H9 (cell line): ENCODE measurements at regions not wholly inside any gene's neighbourhood (a gene's known extent, or its start where the extent isn't known, plus 50 kb on each side); places are given as distances from the start of the nearest gene placed in this dataset.

Source experiments
- DNase-seq: peaks from one replicate; pipeline ENCODE4 v3.0.0-alpha.2; 2017
- H2AFZ ChIP-seq: one replicate; pipeline ENCODE4 v1.6.1; 2013; ENCODE audit warnings: mild to moderate bottlenecking, low read length, control low read depth, moderate library complexity
- H2AK5ac ChIP-seq: 2 replicates; pipeline ENCODE4 v1.6.1; 2013; ENCODE audit warnings: low read length, control low read depth, mixed read lengths; ENCODE audit not compliant: insufficient read length
- H2BK120ac ChIP-seq: one replicate; pipeline ENCODE4 v1.6.1; 2013; ENCODE audit warnings: low read depth, mild to moderate bottlenecking, low read length, control low read depth, inconsistent platforms; ENCODE audit not compliant: poor library complexity, severe bottlenecking
- H2BK12ac ChIP-seq: 2 replicates; pipeline ENCODE4 v1.6.1; 2013; ENCODE audit warnings: low read length, control low read depth, mixed read lengths, low read depth; ENCODE audit not compliant: insufficient read length
- H2BK15ac ChIP-seq: 2 replicates; pipeline ENCODE4 v1.6.1; 2013; ENCODE audit warnings: low read depth, low read length, control low read depth
- H2BK20ac ChIP-seq: one replicate; pipeline ENCODE4 v1.6.1; 2013; ENCODE audit warnings: low read depth, mild to moderate bottlenecking, low read length, control low read depth, inconsistent platforms; ENCODE audit not compliant: poor library complexity, severe bottlenecking
- H2BK5ac ChIP-seq: 2 replicates; pipeline ENCODE4 v1.6.1; 2013; ENCODE audit warnings: low read length, control low read depth, mixed read lengths; ENCODE audit not compliant: insufficient read length
- H3K14ac ChIP-seq: 2 replicates; pipeline ENCODE4 v1.6.1; 2013; ENCODE audit warnings: low read length, control low read depth; ENCODE audit not compliant: insufficient read depth
- H3K18ac ChIP-seq: 2 replicates; pipeline ENCODE4 v1.6.1; 2013; ENCODE audit warnings: low read depth, mild to moderate bottlenecking, mixed read lengths, low read length, control low read depth; ENCODE audit not compliant: insufficient read length
- H3K23ac ChIP-seq: 2 replicates; pipeline ENCODE4 v1.6.1; 2013; ENCODE audit warnings: low read length, control low read depth, mixed read lengths, low read depth; ENCODE audit not compliant: insufficient read length
- H3K23me2 ChIP-seq: 2 replicates; pipeline ENCODE4 v1.6.1; 2013; ENCODE audit warnings: low read depth, mild to moderate bottlenecking, mixed read lengths, low read length, control low read depth; ENCODE audit not compliant: insufficient read length, poor library complexity, severe bottlenecking
- H3K27ac ChIP-seq: 2 replicates; pipeline ENCODE4 v1.5.1; 2013; ENCODE audit warnings: low read length, control low read depth, mixed read lengths, low read depth; ENCODE audit not compliant: insufficient read length
- H3K27me3 ChIP-seq: 2 replicates; pipeline ENCODE4 v1.6.1; 2013; ENCODE audit warnings: low read length, control low read depth, inconsistent platforms; ENCODE audit not compliant: insufficient read depth
- H3K4ac ChIP-seq: 2 replicates; pipeline ENCODE4 v1.6.1; 2013; ENCODE audit warnings: low read depth, mild to moderate bottlenecking, control low read depth, inconsistent platforms, low read length, moderate library complexity
- H3K4me1 ChIP-seq: 2 replicates; pipeline ENCODE4 v1.6.1; 2013; ENCODE audit warnings: low read length, control low read depth, inconsistent platforms; ENCODE audit not compliant: insufficient read depth
- H3K4me2 ChIP-seq: 2 replicates; pipeline ENCODE4 v1.6.1; 2013; ENCODE audit warnings: low read length, control low read depth, mixed read lengths; ENCODE audit not compliant: insufficient read length, insufficient read depth
- H3K56ac ChIP-seq: 2 replicates; pipeline ENCODE4 v1.6.1; 2013; ENCODE audit warnings: low read depth, mild to moderate bottlenecking, mixed read lengths, low read length, control low read depth; ENCODE audit not compliant: insufficient read length
- H3K79me1 ChIP-seq: 2 replicates; pipeline ENCODE4 v1.6.1; 2013; ENCODE audit warnings: low read depth, mild to moderate bottlenecking, moderate library complexity, low read length, control low read depth, inconsistent platforms; ENCODE audit not compliant: insufficient read depth, poor library complexity, severe bottlenecking
- H3K79me2 ChIP-seq: 2 replicates; pipeline ENCODE4 v1.6.1; 2013; ENCODE audit warnings: low read length, control low read depth, inconsistent platforms; ENCODE audit not compliant: insufficient read depth
- H3K9ac ChIP-seq: 2 replicates; pipeline ENCODE4 v1.6.1; 2013; ENCODE audit warnings: low read length, control low read depth, mixed read lengths; ENCODE audit not compliant: insufficient read length; ENCODE audit errors: extremely low read depth
- H3K9me3 ChIP-seq: one replicate; pipeline ENCODE4 v1.6.1; 2013; ENCODE audit warnings: low read depth, low read length, inconsistent platforms; ENCODE audit not compliant: control insufficient read depth
- H3T11ph ChIP-seq: one replicate; pipeline ENCODE4 v1.6.1; 2013; ENCODE audit warnings: mild to moderate bottlenecking, low read length, control low read depth, inconsistent platforms
- H4K20me1 ChIP-seq: one replicate; pipeline ENCODE4 v1.6.1; 2013; ENCODE audit not compliant: control insufficient read depth, insufficient read length, insufficient read depth
- H4K5ac ChIP-seq: 2 replicates; pipeline ENCODE4 v1.6.1; 2013; ENCODE audit warnings: low read depth, mild to moderate bottlenecking, mixed read lengths, low read length, control low read depth; ENCODE audit not compliant: insufficient read length
- H4K8ac ChIP-seq: replicated peaks from 2 replicates; pipeline ENCODE4 v1.6.1; 2013; ENCODE audit warnings: low read length, control low read depth, mixed read lengths, low read depth; ENCODE audit not compliant: insufficient read length
- H4K91ac ChIP-seq: 2 replicates; pipeline ENCODE4 v1.6.1; 2013; ENCODE audit warnings: low read depth, mild to moderate bottlenecking, moderate library complexity, mixed read lengths, low read length, control low read depth; ENCODE audit not compliant: insufficient read length
- H3K27ac Mint-ChIP-seq, 3 experiments: 2 replicates in 2 of 3; 3 replicates in 1 of 3; pipeline ENCODE4 v1.8.0; 2020 to 2021; ENCODE audit warnings: mixed read lengths in 3 of 3, mild to moderate bottlenecking in 1 of 3, moderate library complexity in 1 of 3
- H3K27me3 Mint-ChIP-seq: 2 replicates; pipeline ENCODE4 v1.8.0; 2021; ENCODE audit warnings: low read depth, mild to moderate bottlenecking, moderate library complexity, mixed read lengths
- H3K36me3 Mint-ChIP-seq, 3 experiments: 2 replicates in 2 of 3; 3 replicates in 1 of 3; pipeline ENCODE4 v1.8.0; 2020 to 2021; ENCODE audit warnings: low read depth in 3 of 3, mixed read lengths in 3 of 3; ENCODE audit not compliant: insufficient read depth in 1 of 3
- H3K4me1 Mint-ChIP-seq, 2 experiments: 2 replicates each; pipeline ENCODE4 v1.8.0; 2020; ENCODE audit warnings: mixed read lengths in 2 of 2
- H3K4me3 Mint-ChIP-seq, 2 experiments: 2 replicates in 1 of 2; 3 replicates in 1 of 2; pipeline ENCODE4 v1.8.0; 2020 to 2021; ENCODE audit warnings: mild to moderate bottlenecking in 2 of 2, mixed read lengths in 2 of 2, moderate library complexity in 1 of 2
- H3K9me3 Mint-ChIP-seq, 2 experiments: 2 replicates in 1 of 2; 3 replicates in 1 of 2; pipeline ENCODE4 v1.8.0; 2020; ENCODE audit warnings: mild to moderate bottlenecking in 2 of 2, mixed read lengths in 2 of 2, moderate library complexity in 1 of 2
- CTCF ChIP-seq: fragments of 200-600 bp; sonication (generic); conservative IDR thresholded peaks from 3 replicates; pipeline ENCODE4 v1.8.0; 2021; ENCODE audit warnings: antibody characterized with exemption, mild to moderate bottlenecking
- WGBS: extraction: QIAGEN DNeasy Blood & Tissue Kit; methylation state at CpG from one replicate; pipeline ENCODE4 v1.1.7; 2013; ENCODE audit warnings: missing lambda C conversion rate, low lambda C conversion rate, mixed read lengths; ENCODE audit not compliant: insufficient read length; ENCODE audit errors: extremely low coverage; 5-methylcytosine and 5-hydroxymethylcytosine counted together

GRCh38 chr16:54996186-54996585, 65.5 kb downstream of the IRX5 start:
- H3T11ph ChIP-seq = no peak overlapping the region
- H3K9ac ChIP-seq = no peak overlapping the region
- H2BK12ac ChIP-seq = no peak overlapping the region
- no peak overlapping the region for H3K4me2 ChIP-seq
- peaks cover 4% of the 10 kb centered on the region for H3K27me3 Mint-ChIP-seq
- no peaks in the 10 kb centered on the region for H3K23me2 ChIP-seq
- no peaks in the 10 kb centered on the region for H3K9me3 Mint-ChIP-seq
- H3K18ac ChIP-seq = no peak overlapping the region
- no peak overlapping the region for H4K5ac ChIP-seq
- no peak for DNase-seq
- no peak overlapping the region for H4K8ac ChIP-seq
- H3K27me3 ChIP-seq = no peaks in the 10 kb centered on the region
- H3K4me3 Mint-ChIP-seq = no peak overlapping the region
- H2BK20ac ChIP-seq = no peak overlapping the region
- H4K91ac ChIP-seq = no peak overlapping the region
- no peaks in the 10 kb centered on the region for H3K36me3 Mint-ChIP-seq
- no peak overlapping the region for H2AK5ac ChIP-seq
- H2BK15ac ChIP-seq = no peak overlapping the region
- TF ChIP-seq CTCF = no peak
- H4K20me1 ChIP-seq = no peaks in the 10 kb centered on the region
- no peak overlapping the region for H3K27ac ChIP-seq
- no peak overlapping the region for H3K23ac ChIP-seq
- H3K14ac ChIP-seq = no peak overlapping the region
- H3K27ac Mint-ChIP-seq = no peak overlapping the region
- H3K79me2 ChIP-seq = no peaks in the 10 kb centered on the region
- no peak overlapping the region for H2BK5ac ChIP-seq
- no peak overlapping the region for H3K4ac ChIP-seq
- H3K4me1 ChIP-seq = no peaks in the 10 kb centered on the region
- no CpG with 5 or more reads among the region's 7 CpGs for WGBS
- H3K9me3 ChIP-seq = no peaks in the 10 kb centered on the region
- H3K56ac ChIP-seq = no peak overlapping the region
- H3K4me1 Mint-ChIP-seq = peaks cover 0 to 3% of the 10 kb centered on the region in 2 experiments; a peak in 1 of 4 replicates
- no peak overlapping the region for H2AFZ ChIP-seq
- no peaks in the 10 kb centered on the region for H3K79me1 ChIP-seq
- H2BK120ac ChIP-seq = no peak overlapping the region
